ENCODE measurements at regions not wholly inside any gene's neighbourhood (a gene's known extent, or its start where the extent isn't known, plus 50 kb on each side); places are given as distances from the start of the nearest gene placed in this dataset.

- no peak overlapping the region for H3K27ac Mint-ChIP-seq
- H3K27me3 Mint-ChIP-seq (ENCODE audit: insufficient read depth): no peaks in the 10 kb centered on the region
- no peak for TF ChIP-seq CTCF (IDR thresholded peaks at IDR 0.05)
- peaks cover 13% of the 10 kb centered on the region for H3K4me1 Mint-ChIP-seq (ENCODE audit: low read depth)
- H3K9me3 Mint-ChIP-seq: no peaks in the 10 kb centered on the region
- no peaks in the 10 kb centered on the region for H3K36me3 Mint-ChIP-seq (ENCODE audit: low read depth)
- H3K4me3 Mint-ChIP-seq: no peak overlapping the region
- no peak for DNase-seq
These were observed 75.2 kb upstream of the PRKD1 start for GRCh38 chr14:30002859-30003258.

- no peak overlapping the region for H3K27ac Mint-ChIP-seq
- H3K36me3 Mint-ChIP-seq (ENCODE audit: low read depth): no peaks in the 10 kb centered on the region
- peak; percentile 69 for DNase-seq
- peaks cover 1% of the 10 kb centered on the region; the same call in 1 of the 2 replicates for H3K27me3 Mint-ChIP-seq (ENCODE audit: insufficient read depth)
- peak; percentile 85 for TF ChIP-seq CTCF (IDR thresholded peaks at IDR 0.05)
- H3K9me3 Mint-ChIP-seq: no peaks in the 10 kb centered on the region
- no peak overlapping the region for H3K4me3 Mint-ChIP-seq
- peaks cover 13% of the 10 kb centered on the region for H3K4me1 Mint-ChIP-seq (ENCODE audit: low read depth)
These were observed 77.6 kb upstream of the PRKD1 start for GRCh38 chr14:30005114-30005808.

- Mint-ChIP-seq H3K4me1 (ENCODE audit: low read depth) (peaks cover 13% of the 10 kb centered on the region), H3K27me3 (ENCODE audit: insufficient read depth) (peaks cover 1% of the 10 kb centered on the region; the same call in 1 of the 2 replicates), H3K36me3 (ENCODE audit: low read depth) (no peaks in the 10 kb centered on the region), H3K4me3 (no peak overlapping the region), H3K27ac (no peak overlapping the region), H3K9me3 (no peaks in the 10 kb centered on the region)
- TF ChIP-seq CTCF (IDR thresholded peaks at IDR 0.05): no peak
- DNase-seq: no peak
These were observed 79.0 kb upstream of the PRKD1 start for GRCh38 chr14:30006695-30007094.

GRCh38 chr14:30015489-30015888, 87.8 kb upstream of the PRKD1 start:
- peaks cover 3% of the 10 kb centered on the region; the same call in 1 of the 2 replicates for H3K27me3 Mint-ChIP-seq (ENCODE audit: insufficient read depth)
- H3K4me1 Mint-ChIP-seq (ENCODE audit: low read depth): peaks cover 15% of the 10 kb centered on the region
- H3K27ac Mint-ChIP-seq: no peak overlapping the region; the same call in 1 of the 2 replicates
- no peak for TF ChIP-seq CTCF (IDR thresholded peaks at IDR 0.05)
- peak; percentile 9 for DNase-seq
- no peaks in the 10 kb centered on the region for H3K36me3 Mint-ChIP-seq (ENCODE audit: low read depth)
- H3K4me3 Mint-ChIP-seq: no peak overlapping the region
- H3K9me3 Mint-ChIP-seq: no peaks in the 10 kb centered on the region

- Mint-ChIP-seq H3K9me3 (no peaks in the 10 kb centered on the region), H3K27ac (no peak overlapping the region), H3K4me1 (ENCODE audit: low read depth) (peaks cover 15% of the 10 kb centered on the region), H3K27me3 (ENCODE audit: insufficient read depth) (peaks cover 3% of the 10 kb centered on the region; the same call in 1 of the 2 replicates), H3K4me3 (no peak overlapping the region), H3K36me3 (ENCODE audit: low read depth) (no peaks in the 10 kb centered on the region)
- no peak for TF ChIP-seq CTCF (IDR thresholded peaks at IDR 0.05)
- no peak for DNase-seq
These were observed 88.4 kb upstream of the PRKD1 start for GRCh38 chr14:30016002-30016401.

Data from HFFc6 (cell line).